ENCODE measurements at regions not wholly inside any gene's neighbourhood (a gene's known extent, or its start where the extent isn't known, plus 50 kb on each side); places are given as distances from the start of the nearest gene placed in this dataset.

DNA sequence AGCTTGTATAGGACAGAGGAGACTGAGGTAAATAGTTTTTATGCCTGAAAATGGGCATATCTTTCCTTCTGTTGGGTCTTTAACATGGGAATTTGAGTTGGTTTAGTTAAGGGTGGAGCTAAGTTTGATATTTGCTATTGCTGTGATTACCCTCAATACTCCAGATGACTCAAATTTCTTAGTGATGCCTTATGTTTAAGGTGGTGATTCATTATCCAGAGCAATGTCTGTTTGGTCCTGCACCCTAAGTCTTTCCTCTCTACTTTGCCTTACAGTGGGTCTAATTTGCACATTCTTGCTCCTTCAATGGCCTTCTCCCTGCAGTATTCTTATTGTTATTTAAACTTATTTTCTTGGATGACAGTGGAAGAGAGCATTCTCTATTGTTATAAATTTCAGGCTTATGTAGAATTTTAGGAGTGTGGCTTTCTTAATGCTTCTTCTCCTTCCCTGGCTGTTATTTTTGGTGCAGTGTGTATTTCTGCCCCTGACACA, 312.9 kb upstream of the RPS23 start:
- TF ChIP-seq JUND (IDR thresholded peaks at IDR 0.05) = no peak
- TF ChIP-seq, protein P1, sequence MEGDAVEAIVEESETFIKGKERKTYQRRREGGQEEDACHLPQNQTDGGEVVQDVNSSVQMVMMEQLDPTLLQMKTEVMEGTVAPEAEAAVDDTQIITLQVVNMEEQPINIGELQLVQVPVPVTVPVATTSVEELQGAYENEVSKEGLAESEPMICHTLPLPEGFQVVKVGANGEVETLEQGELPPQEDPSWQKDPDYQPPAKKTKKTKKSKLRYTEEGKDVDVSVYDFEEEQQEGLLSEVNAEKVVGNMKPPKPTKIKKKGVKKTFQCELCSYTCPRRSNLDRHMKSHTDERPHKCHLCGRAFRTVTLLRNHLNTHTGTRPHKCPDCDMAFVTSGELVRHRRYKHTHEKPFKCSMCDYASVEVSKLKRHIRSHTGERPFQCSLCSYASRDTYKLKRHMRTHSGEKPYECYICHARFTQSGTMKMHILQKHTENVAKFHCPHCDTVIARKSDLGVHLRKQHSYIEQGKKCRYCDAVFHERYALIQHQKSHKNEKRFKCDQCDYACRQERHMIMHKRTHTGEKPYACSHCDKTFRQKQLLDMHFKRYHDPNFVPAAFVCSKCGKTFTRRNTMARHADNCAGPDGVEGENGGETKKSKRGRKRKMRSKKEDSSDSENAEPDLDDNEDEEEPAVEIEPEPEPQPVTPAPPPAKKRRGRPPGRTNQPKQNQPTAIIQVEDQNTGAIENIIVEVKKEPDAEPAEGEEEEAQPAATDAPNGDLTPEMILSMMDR (IDR thresholded peaks at IDR 0.05; ENCODE audit: low read depth, low read length, missing input control) = no peak
- no peak for TF ChIP-seq TAF1 (conservative IDR thresholded peaks at IDR 0.05)
- TF ChIP-seq, protein P2, sequence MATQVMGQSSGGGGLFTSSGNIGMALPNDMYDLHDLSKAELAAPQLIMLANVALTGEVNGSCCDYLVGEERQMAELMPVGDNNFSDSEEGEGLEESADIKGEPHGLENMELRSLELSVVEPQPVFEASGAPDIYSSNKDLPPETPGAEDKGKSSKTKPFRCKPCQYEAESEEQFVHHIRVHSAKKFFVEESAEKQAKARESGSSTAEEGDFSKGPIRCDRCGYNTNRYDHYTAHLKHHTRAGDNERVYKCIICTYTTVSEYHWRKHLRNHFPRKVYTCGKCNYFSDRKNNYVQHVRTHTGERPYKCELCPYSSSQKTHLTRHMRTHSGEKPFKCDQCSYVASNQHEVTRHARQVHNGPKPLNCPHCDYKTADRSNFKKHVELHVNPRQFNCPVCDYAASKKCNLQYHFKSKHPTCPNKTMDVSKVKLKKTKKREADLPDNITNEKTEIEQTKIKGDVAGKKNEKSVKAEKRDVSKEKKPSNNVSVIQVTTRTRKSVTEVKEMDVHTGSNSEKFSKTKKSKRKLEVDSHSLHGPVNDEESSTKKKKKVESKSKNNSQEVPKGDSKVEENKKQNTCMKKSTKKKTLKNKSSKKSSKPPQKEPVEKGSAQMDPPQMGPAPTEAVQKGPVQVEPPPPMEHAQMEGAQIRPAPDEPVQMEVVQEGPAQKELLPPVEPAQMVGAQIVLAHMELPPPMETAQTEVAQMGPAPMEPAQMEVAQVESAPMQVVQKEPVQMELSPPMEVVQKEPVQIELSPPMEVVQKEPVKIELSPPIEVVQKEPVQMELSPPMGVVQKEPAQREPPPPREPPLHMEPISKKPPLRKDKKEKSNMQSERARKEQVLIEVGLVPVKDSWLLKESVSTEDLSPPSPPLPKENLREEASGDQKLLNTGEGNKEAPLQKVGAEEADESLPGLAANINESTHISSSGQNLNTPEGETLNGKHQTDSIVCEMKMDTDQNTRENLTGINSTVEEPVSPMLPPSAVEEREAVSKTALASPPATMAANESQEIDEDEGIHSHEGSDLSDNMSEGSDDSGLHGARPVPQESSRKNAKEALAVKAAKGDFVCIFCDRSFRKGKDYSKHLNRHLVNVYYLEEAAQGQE (IDR thresholded peaks at IDR 0.05) = no peak
- TF ChIP-seq EGR1 (IDR thresholded peaks at IDR 0.05; ENCODE audit: low read depth in 2 of 2) = no peak
